ENCODE measurements at regions not wholly inside any gene's neighbourhood (a gene's known extent, or its start where the extent isn't known, plus 50 kb on each side); places are given as distances from the start of the nearest gene placed in this dataset.
"Not testable (repeated sequence)": the region's sequence is repeated elsewhere in the genome, so short reads cannot be mapped to it uniquely, and the experiment has no call there.

- DNase-seq, result not testable (repeated sequence)
Observed at GRCh38 chr1:120941066-120941465, 51.5 kb downstream of the PPIAL4A start.

GRCh38 chr1:120941836-120942217 is 52.3 kb downstream of the PPIAL4A start:
- not testable (repeated sequence) for DNase-seq

GRCh38 chr1:120942218-120942944 is 52.8 kb downstream of the PPIAL4A start:
- DNase-seq, result peak in 37 of 51 donors; percentile 3 to 79 (median 37)

- not testable (repeated sequence) for DNase-seq
Observed at GRCh38 chr1:120942945-120943319, 53.4 kb downstream of the PPIAL4A start.

- not testable (repeated sequence) for DNase-seq
Observed at GRCh38 chr1:120944691-120945090, 55.1 kb downstream of the PPIAL4A start.

GRCh38 chr1:120945122-120945521 is 55.6 kb downstream of the PPIAL4A start:
- not testable (repeated sequence) for DNase-seq

- DNase-seq, result not testable (repeated sequence)
Observed at GRCh38 chr1:120947114-120947513, 57.5 kb downstream of the PPIAL4A start.

GRCh38 chr1:120949724-120950123 is 60.2 kb downstream of the PPIAL4A start:
- DNase-seq, result not testable (repeated sequence)

GRCh38 chr1:120950633-120951032 is 61.1 kb downstream of the PPIAL4A start:
- DNase-seq, result not testable (repeated sequence)

GRCh38 chr1:120951100-120951499 is 61.5 kb downstream of the PPIAL4A start:
- DNase-seq, result not testable (repeated sequence)

GRCh38 chr1:120952207-120952870 is 62.8 kb downstream of the PPIAL4A start:
- DNase-seq, result not testable (repeated sequence)

GRCh38 chr1:120952871-120953265 is 63.3 kb downstream of the PPIAL4A start:
- not testable (repeated sequence) for DNase-seq

GRCh38 chr1:120954736-120955135 is 65.2 kb downstream of the PPIAL4A start:
- DNase-seq, result no peak

- not testable (repeated sequence) for DNase-seq
Observed at GRCh38 chr1:120955961-120956360, 66.4 kb downstream of the PPIAL4A start.

GRCh38 chr1:120966018-120966417 is 76.4 kb downstream of the PPIAL4A start:
- not testable (repeated sequence) for DNase-seq

- peak in 2 of 51 donors; percentile 9 to 19 for DNase-seq
Observed at GRCh38 chr1:120972863-120973262, 83.3 kb downstream of the PPIAL4A start.

- DNase-seq, result not testable (repeated sequence)
Observed at GRCh38 chr1:120973836-120974235, 84.3 kb downstream of the PPIAL4A start.

- not testable (repeated sequence) for DNase-seq
Observed at GRCh38 chr1:120977279-120977678, 87.7 kb downstream of the PPIAL4A start.

GRCh38 chr1:120981489-120982094 is 92.0 kb downstream of the PPIAL4A start:
- DNase-seq, result peak in 4 of 51 donors; percentile 6 to 29 (median 8)

GRCh38 chr1:120994614-120995013 is 105.0 kb downstream of the PPIAL4A start:
- not testable (repeated sequence) for DNase-seq

- not testable (repeated sequence) for DNase-seq
Observed at GRCh38 chr1:120995025-120995424, 105.5 kb downstream of the PPIAL4A start.

- not testable (repeated sequence) for DNase-seq
Observed at GRCh38 chr1:121001090-121001726, 111.6 kb downstream of the PPIAL4A start.
